ENCODE measurements at regions not wholly inside any gene's neighbourhood (a gene's known extent, or its start where the extent isn't known, plus 50 kb on each side); places are given as distances from the start of the nearest gene placed in this dataset.
A peak's percentile ranks its signal among the peaks of the same experiment; 100 is the strongest.

GRCh38 chr4:155428128-155428527 is 51.4 kb upstream of the MAP9 start:
- in situ Hi-C loops (cut with HindIII; ENCODE audit: low sequenced_read_pairs), result no loop called here
- no peak for DNase-seq (ENCODE audit: low spot score)

GRCh38 chr4:155426953-155427352 is 50.2 kb upstream of the MAP9 start:
- peak; percentile 66 for DNase-seq (ENCODE audit: low spot score)
- in situ Hi-C loops (cut with HindIII; ENCODE audit: low sequenced_read_pairs), result no loop called here

Data from G401 (cell line).